AG10803 (cell line): ENCODE measurements at regions not wholly inside any gene's neighbourhood (a gene's known extent, or its start where the extent isn't known, plus 50 kb on each side); places are given as distances from the start of the nearest gene placed in this dataset.

ENCODE experiments used
- DNase-seq: peaks from one replicate; pipeline ENCODE4 v3.0.0; 2010; ENCODE audit warnings: low read depth
- H3K4me3 ChIP-seq: 2 replicates; pipeline ENCODE4 v1.5.1; 2011; ENCODE audit warnings: mild to moderate bottlenecking, low read length, control low read depth
- CTCF ChIP-seq: conservative IDR thresholded peaks from 2 replicates; pipeline ENCODE4 v1.5.1; 2011; ENCODE audit warnings: mild to moderate bottlenecking, low read length, control low read depth, inconsistent platforms

DNA sequence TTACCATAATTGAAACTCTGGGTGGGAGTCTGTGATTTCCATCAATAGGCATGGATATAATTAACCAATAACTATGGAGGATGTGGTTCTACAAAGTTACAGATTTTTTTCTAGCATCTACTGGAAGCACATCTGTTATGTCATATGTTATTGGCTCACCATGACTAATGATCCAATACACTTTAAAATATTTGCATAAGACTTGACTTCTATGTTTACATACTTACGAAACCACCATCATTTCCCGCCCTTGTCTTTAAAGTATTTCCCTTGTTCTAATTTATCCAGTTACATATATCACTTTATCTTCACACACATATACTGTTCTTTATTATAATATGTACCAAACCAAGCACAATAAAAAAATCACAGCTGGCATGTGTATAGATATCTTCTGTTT is 380.3 kb upstream of the CBLB start:
- peak; percentile 80 for DNase-seq
- H3K4me3 ChIP-seq: no peak overlapping the region
- TF ChIP-seq CTCF: no peak

- no peak for TF ChIP-seq CTCF
- DNase-seq: no peak
These were observed 381.2 kb upstream of the CBLB start for GRCh38 chr3:106249981-106250380.

DNA sequence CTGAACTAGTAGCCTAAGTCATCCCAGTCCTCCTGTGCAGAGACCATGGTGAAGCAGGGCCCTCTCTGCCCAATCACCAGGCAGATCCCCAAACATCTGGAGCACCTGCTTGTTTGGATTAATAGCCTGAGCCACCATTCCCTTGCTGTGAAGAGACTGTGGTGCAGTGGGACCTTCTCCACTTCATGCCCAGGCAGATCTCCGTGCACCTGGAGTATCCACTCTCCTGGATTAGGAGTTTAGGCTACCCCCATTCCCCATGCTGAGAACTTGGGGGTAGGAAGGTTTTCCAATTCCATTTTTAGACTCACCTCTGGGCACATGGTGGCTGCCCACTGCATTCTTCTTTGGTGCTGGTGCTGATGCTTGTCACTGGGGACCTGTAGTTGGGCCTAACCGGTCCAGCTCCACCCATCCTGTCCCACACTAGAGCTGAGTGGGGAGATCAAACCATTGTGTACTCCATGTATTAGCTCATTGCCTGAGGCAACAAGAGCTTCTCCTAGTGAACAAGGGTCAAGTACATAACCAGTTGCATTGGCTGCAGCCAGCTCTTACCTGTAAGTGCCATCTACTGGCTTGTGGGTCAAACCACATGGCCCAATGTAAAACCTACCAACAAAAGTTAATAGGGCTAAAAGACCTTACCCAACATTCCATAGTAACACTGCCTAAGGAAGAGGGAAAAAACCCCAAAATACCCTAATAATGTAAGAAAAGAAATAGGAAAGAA is 382.5 kb upstream of the CBLB start:
- no peak for DNase-seq
- no peak overlapping the region for H3K4me3 ChIP-seq
- no peak for TF ChIP-seq CTCF

More at GRCh38 chr3:106249981-106250380, 381.2 kb upstream of the CBLB start:
- no peak overlapping the region for H3K4me3 ChIP-seq

GRCh38 chr3:106255870-106256248 is 387.0 kb upstream of the CBLB start:
- no peak for TF ChIP-seq CTCF
- no peak overlapping the region for H3K4me3 ChIP-seq
- no peak for DNase-seq

DNA sequence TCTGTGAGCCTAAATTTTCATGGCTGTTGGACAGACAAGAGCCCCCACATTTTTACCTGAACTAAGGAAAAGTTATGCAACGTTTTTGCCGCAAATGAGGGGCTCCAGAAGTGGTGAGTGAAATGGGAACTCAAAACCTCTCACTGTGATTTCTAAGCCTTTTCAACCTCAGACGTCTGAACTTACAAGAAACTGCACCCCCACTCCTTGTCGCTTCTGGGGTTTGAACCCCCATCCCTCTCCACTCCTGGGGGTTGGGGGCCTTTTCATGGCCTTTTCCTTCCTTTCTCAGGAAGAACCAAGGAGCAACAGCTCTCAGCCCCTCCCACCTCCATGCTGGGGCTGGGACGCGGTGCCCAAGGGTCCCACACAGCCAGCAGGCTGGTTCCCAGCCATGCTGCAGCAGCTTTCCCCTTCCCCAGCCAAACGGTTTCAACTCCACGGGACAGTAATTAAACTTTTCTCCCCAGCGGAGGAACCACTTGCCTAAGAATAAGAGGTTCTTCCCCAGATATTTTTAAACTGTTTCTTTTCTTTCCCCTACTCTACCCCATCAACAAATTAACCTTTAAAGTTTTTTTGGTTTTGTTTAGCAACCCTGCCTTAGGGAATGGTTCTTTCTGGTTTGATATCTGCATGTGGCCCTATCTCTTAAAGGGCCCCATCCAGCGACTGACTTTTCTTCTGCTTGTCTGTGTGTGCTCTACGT is 387.6 kb upstream of the CBLB start:
- DNase-seq: no peak
- TF ChIP-seq CTCF: no peak
- no peak overlapping the region for H3K4me3 ChIP-seq

- TF ChIP-seq CTCF: no peak
- DNase-seq: no peak
- no peak overlapping the region for H3K4me3 ChIP-seq
These were observed 388.4 kb upstream of the CBLB start for GRCh38 chr3:106257172-106257571.

- TF ChIP-seq CTCF: no peak
- no peak overlapping the region for H3K4me3 ChIP-seq
- DNase-seq: peak; percentile 60
These were observed 392.6 kb upstream of the CBLB start for GRCh38 chr3:106261396-106261795.
